Prostate gland (tissue), 2 donors: ENCODE measurements at regions not wholly inside any gene's neighbourhood (a gene's known extent, or its start where the extent isn't known, plus 50 kb on each side); places are given as distances from the start of the nearest gene placed in this dataset.

Source experiments
- DNase-seq: peaks from one replicate; pipeline ENCODE4 v3.0.0-alpha.2; 2019; ENCODE audit warnings: low spot score
- H3K27ac ChIP-seq, 2 donors: fragments of 200-600 bp; sonication (generic); 2 replicates each; pipeline ENCODE4 v1.5.1; 2017 to 2019
- H3K27me3 ChIP-seq: fragments of 200-600 bp; sonication (generic); replicated peaks from 2 replicates; pipeline ENCODE4 v1.5.1; 2019; ENCODE audit not compliant: insufficient read depth
- H3K36me3 ChIP-seq, 2 donors: fragments of 200-600 bp; sonication (generic); 1 replicate in 1 of 2; 2 replicates in 1 of 2; pipeline versions ENCODE4 v1.5.1 to v1.8.1; 2017 to 2019
- H3K4me1 ChIP-seq: fragments of 200-600 bp; sonication (generic); replicated peaks from 2 replicates; pipeline ENCODE4 v1.5.1; 2019
- H3K4me3 ChIP-seq, 2 donors: fragments of 200-600 bp; sonication (generic); 2 replicates each; pipeline ENCODE4 v1.5.1; 2017 to 2019
- H3K9me3 ChIP-seq: fragments of 200-600 bp; sonication (generic); 2 replicates; pipeline ENCODE4 v1.5.1; 2017
- CTCF ChIP-seq, 4 experiments: fragments of 200-600 bp in 2 of 4; fragments of 450-650 bp in 2 of 4; sonication (generic) in 2 of 4; IDR thresholded peaks; 1 replicate in 3 of 4; 2 replicates in 1 of 4; pipeline ENCODE4 v1.5.1; 2016 to 2019; ENCODE audit warnings: antibody characterized with exemption in 4 of 4, mild to moderate bottlenecking in 2 of 4, moderate library complexity in 2 of 4
- POLR2A ChIP-seq: fragments of 450-650 bp; IDR thresholded peaks from one replicate; pipeline ENCODE4 v1.6.1; 2016; ENCODE audit warnings: antibody characterized with exemption, mild to moderate bottlenecking
- POLR2AphosphoS5 ChIP-seq: sonication (generic); formaldehyde crosslinking; IDR thresholded peaks from one replicate; pipeline ENCODE4 v1.6.1; 2017; ENCODE audit warnings: antibody characterized with exemption
- WGBS: methylation state at CpG from one replicate; pipeline ENCODE4 v1.1.5; 2018; 5-methylcytosine and 5-hydroxymethylcytosine counted together
- intact Hi-C: fragments of 100-400 bp; cut with DNase I; formaldehyde crosslinking; loops from one replicate; pipeline ENCODE4 v1.14.2; 2022

- 68% methylated on average over 11 of the region's 12 CpGs for WGBS
- H3K27ac ChIP-seq = no peak overlapping the region
Observed at GRCh38 chrX:39560271-39560670, 537.5 kb downstream of the BCOR start.

GRCh38 chrX:39563178-39563577, 534.6 kb downstream of the BCOR start:
- H3K27ac ChIP-seq = no peak overlapping the region
- H3K4me1 ChIP-seq = no peaks in the 10 kb centered on the region
- no peaks in the 10 kb centered on the region for H3K36me3 ChIP-seq
- intact Hi-C loops = no loop called here
- H3K9me3 ChIP-seq = no peaks in the 10 kb centered on the region
- no peak for DNase-seq
- TF ChIP-seq POLR2AphosphoS5 (no peak), POLR2A (no peak), CTCF (IDR thresholded peaks at IDR 0.05) (no peak)
- no peaks in the 10 kb centered on the region for H3K27me3 ChIP-seq
- H3K4me3 ChIP-seq = no peak overlapping the region

More at GRCh38 chrX:39560271-39560670, 537.5 kb downstream of the BCOR start:
- no peak for DNase-seq
- Histone ChIP-seq H3K27me3 (no peaks in the 10 kb centered on the region), H3K4me3 (no peak overlapping the region), H3K36me3 (no peaks in the 10 kb centered on the region), H3K9me3 (no peaks in the 10 kb centered on the region), H3K4me1 (no peaks in the 10 kb centered on the region)
- TF ChIP-seq CTCF (IDR thresholded peaks at IDR 0.05) (no peak), POLR2AphosphoS5 (no peak), POLR2A (no peak)
- intact Hi-C loops = no loop called here

GRCh38 chrX:39564751-39565150, 533.0 kb downstream of the BCOR start:
- intact Hi-C loops = no loop called here
- Histone ChIP-seq H3K4me3 (no peak overlapping the region), H3K27ac (no peak overlapping the region), H3K4me1 (no peaks in the 10 kb centered on the region), H3K36me3 (no peaks in the 10 kb centered on the region), H3K9me3 (no peaks in the 10 kb centered on the region), H3K27me3 (no peaks in the 10 kb centered on the region)
- no peak for TF ChIP-seq POLR2A
- TF ChIP-seq CTCF (IDR thresholded peaks at IDR 0.05) = no peak
- no peak for TF ChIP-seq POLR2AphosphoS5
- WGBS = 79% methylated on average over 3 of the region's 3 CpGs
- no peak for DNase-seq

GRCh38 chrX:39574178-39574577, 523.6 kb downstream of the BCOR start:
- Histone ChIP-seq H3K27me3 (no peaks in the 10 kb centered on the region), H3K36me3 (no peaks in the 10 kb centered on the region), H3K9me3 (no peaks in the 10 kb centered on the region), H3K4me3 (no peak overlapping the region), H3K4me1 (no peaks in the 10 kb centered on the region), H3K27ac (no peak overlapping the region)
- intact Hi-C loops = no loop called here
- no peak for TF ChIP-seq POLR2A
- no peak for TF ChIP-seq CTCF (IDR thresholded peaks at IDR 0.05)
- no peak for TF ChIP-seq POLR2AphosphoS5
- DNase-seq = no peak
- 63% methylated on average over 3 of the region's 3 CpGs for WGBS

GRCh38 chrX:39576041-39576872, 521.5 kb downstream of the BCOR start:
- Histone ChIP-seq H3K4me3 (no peak overlapping the region), H3K27ac (no peak overlapping the region), H3K27me3 (no peaks in the 10 kb centered on the region), H3K4me1 (no peaks in the 10 kb centered on the region), H3K9me3 (no peaks in the 10 kb centered on the region), H3K36me3 (no peaks in the 10 kb centered on the region)
- TF ChIP-seq POLR2A = no peak
- intact Hi-C loops = no loop called here
- DNase-seq = no peak
- 48% methylated on average over 27 of the region's 28 CpGs for WGBS
